ENCODE measurements at regions not wholly inside any gene's neighbourhood (a gene's known extent, or its start where the extent isn't known, plus 50 kb on each side); places are given as distances from the start of the nearest gene placed in this dataset.

GRCh38 chr11:40054631-40055030 lies 1404.8 kb downstream of the LRRC4C start:
- TF ChIP-seq CTCF (IDR thresholded peaks at IDR 0.05) (no peak), EP300 (IDR thresholded peaks at IDR 0.05; ENCODE audit: borderline replicate concordance in 1 of 2, low read depth in 1 of 2, low read length in 1 of 2) (no peak), TCF12 (IDR thresholded peaks at IDR 0.05) (no peak), YY1 (IDR thresholded peaks at IDR 0.05; ENCODE audit: low read depth) (no peak)

Measured in SK-N-SH (cell line).